ENCODE measurements at regions not wholly inside any gene's neighbourhood (a gene's known extent, or its start where the extent isn't known, plus 50 kb on each side); places are given as distances from the start of the nearest gene placed in this dataset.
"Not testable (repeated sequence)": the region's sequence is repeated elsewhere in the genome, so short reads cannot be mapped to it uniquely, and the experiment has no call there.

- DNase-seq (ENCODE audit: insufficient read length, low spot score) (no peak), FAIRE-seq (no peak)
Observed at GRCh38 chr3:132987396-132987795, 50.8 kb upstream of the TMEM108 start.

- FAIRE-seq: no peak
- DNase-seq (ENCODE audit: insufficient read length, low spot score): no peak
Observed at GRCh38 chr3:132984181-132984580, 54.0 kb upstream of the TMEM108 start.

GRCh38 chr3:132983143-132983770, 54.9 kb upstream of the TMEM108 start:
- FAIRE-seq (no peak), DNase-seq (ENCODE audit: insufficient read length, low spot score) (no peak)

GRCh38 chr3:132981719-132982118, 56.5 kb upstream of the TMEM108 start:
- no peak for FAIRE-seq
- DNase-seq (ENCODE audit: insufficient read length, low spot score): no peak

- DNase-seq (ENCODE audit: insufficient read length, low spot score) (no peak), FAIRE-seq (no peak)
Observed at GRCh38 chr3:132980102-132980501, 58.1 kb upstream of the TMEM108 start.

GRCh38 chr3:132979606-132980005, 58.6 kb upstream of the TMEM108 start:
- no peak for FAIRE-seq
- no peak for DNase-seq (ENCODE audit: insufficient read length, low spot score)

GRCh38 chr3:132978946-132979345, 59.2 kb upstream of the TMEM108 start:
- not testable (repeated sequence) for DNase-seq (ENCODE audit: insufficient read length, low spot score); FAIRE-seq

- no peak for DNase-seq (ENCODE audit: insufficient read length, low spot score)
- no peak for FAIRE-seq
Observed at GRCh38 chr3:132978464-132978863, 59.7 kb upstream of the TMEM108 start.

- no peak for FAIRE-seq
- no peak for DNase-seq (ENCODE audit: insufficient read length, low spot score)
Observed at GRCh38 chr3:132974097-132974496, 64.1 kb upstream of the TMEM108 start.

- DNase-seq (ENCODE audit: insufficient read length, low spot score): no peak
- FAIRE-seq: no peak
Observed at GRCh38 chr3:132973441-132973840, 64.8 kb upstream of the TMEM108 start.

GRCh38 chr3:132972333-132972732, 65.9 kb upstream of the TMEM108 start:
- DNase-seq (ENCODE audit: insufficient read length, low spot score) (no peak), FAIRE-seq (no peak)

GRCh38 chr3:132966374-132966773, 71.8 kb upstream of the TMEM108 start:
- FAIRE-seq (no peak), DNase-seq (ENCODE audit: insufficient read length, low spot score) (no peak)

- FAIRE-seq (no peak), DNase-seq (ENCODE audit: insufficient read length, low spot score) (no peak)
Observed at GRCh38 chr3:132964266-132964665, 73.9 kb upstream of the TMEM108 start.

GRCh38 chr3:132963786-132964185, 74.4 kb upstream of the TMEM108 start:
- DNase-seq (ENCODE audit: insufficient read length, low spot score): no peak
- no peak for FAIRE-seq

GRCh38 chr3:132961991-132962390, 76.2 kb upstream of the TMEM108 start:
- no peak for FAIRE-seq

GRCh38 chr3:132953683-132954082, 84.5 kb upstream of the TMEM108 start:
- no peak for FAIRE-seq
- no peak for DNase-seq (ENCODE audit: insufficient read length, low spot score)

More at GRCh38 chr3:132961991-132962390, 76.2 kb upstream of the TMEM108 start:
- DNase-seq (ENCODE audit: insufficient read length, low spot score): no peak

- DNase-seq (ENCODE audit: insufficient read length, low spot score) (no peak), FAIRE-seq (no peak)
Observed at GRCh38 chr3:132927896-132928295, 110.3 kb upstream of the TMEM108 start.

GRCh38 chr3:132926098-132926497, 112.1 kb upstream of the TMEM108 start:
- no peak for DNase-seq (ENCODE audit: insufficient read length, low spot score)
- FAIRE-seq: no peak

GRCh38 chr3:132925256-132925930, 112.8 kb upstream of the TMEM108 start:
- no peak for DNase-seq (ENCODE audit: insufficient read length, low spot score)
- no peak for FAIRE-seq

- no peak for DNase-seq (ENCODE audit: insufficient read length, low spot score)
- FAIRE-seq: no peak
Observed at GRCh38 chr3:132916096-132916495, 122.1 kb upstream of the TMEM108 start.

GRCh38 chr3:132912416-132912753, 125.8 kb upstream of the TMEM108 start:
- no peak for DNase-seq (ENCODE audit: insufficient read length, low spot score)
- no peak for FAIRE-seq

GRCh38 chr3:132911741-132912415, 126.3 kb upstream of the TMEM108 start:
- DNase-seq (ENCODE audit: insufficient read length, low spot score) (no peak), FAIRE-seq (no peak)
